HEK293 (cell line): ENCODE measurements at regions not wholly inside any gene's neighbourhood (a gene's known extent, or its start where the extent isn't known, plus 50 kb on each side); places are given as distances from the start of the nearest gene placed in this dataset.

ENCODE experiments used
- CTCF ChIP-seq: fragments of 450-650 bp; formaldehyde crosslinking; IDR thresholded peaks from 2 replicates; pipeline ENCODE4 v1.5.1; 2016; ENCODE audit warnings: missing biosample characterization, missing genetic modification characterization
- SP2 ChIP-seq: fragments of 450-650 bp; formaldehyde crosslinking; IDR thresholded peaks from 2 replicates; pipeline ENCODE4 v1.5.1; 2016; ENCODE audit warnings: missing biosample characterization, missing genetic modification characterization
- ZBTB8A ChIP-seq: fragments of 450-650 bp; formaldehyde crosslinking; IDR thresholded peaks from 2 replicates; pipeline ENCODE4 v1.5.1; 2016; ENCODE audit warnings: missing biosample characterization, missing genetic modification characterization
- ZNF433 ChIP-seq: fragments of 450-650 bp; formaldehyde crosslinking; IDR thresholded peaks from 2 replicates; pipeline ENCODE4 v1.5.1; 2016; ENCODE audit warnings: missing biosample characterization, missing genetic modification characterization, low read depth
- ZNF555 ChIP-seq: fragments of 450-650 bp; formaldehyde crosslinking; conservative IDR thresholded peaks from 2 replicates; pipeline ENCODE4 v1.5.1; 2017; ENCODE audit warnings: missing biosample characterization, mild to moderate bottlenecking, missing genetic modification characterization, inconsistent platforms
- ZNF76 ChIP-seq: fragments of 450-650 bp; formaldehyde crosslinking; IDR thresholded peaks from 2 replicates; pipeline ENCODE4; 2016; ENCODE audit warnings: low read depth, missing biosample characterization, missing genetic modification characterization, borderline replicate concordance

GRCh38 chr5:63175850-63176249 is 597.2 kb downstream of the LRRC70 start:
- TF ChIP-seq ZNF76 (tag by site-specific recombination), result no peak
- no peak for TF ChIP-seq ZNF555
- TF ChIP-seq SP2 (tag by site-specific recombination), result no peak
- no peak for TF ChIP-seq CTCF (tag by site-specific recombination)
- no peak for TF ChIP-seq ZNF433 (tag by site-specific recombination)
- no peak for TF ChIP-seq ZBTB8A (tag by site-specific recombination)
